GM11168 (cell line): ENCODE measurements at regions not wholly inside any gene's neighbourhood (a gene's known extent, or its start where the extent isn't known, plus 50 kb on each side); places are given as distances from the start of the nearest gene placed in this dataset.

Source experiments
- in situ Hi-C: fragments of 300-500 bp; cut with MboI; formaldehyde crosslinking; loops from one replicate; pipeline ENCODE4 v1.12.0; 2022; ENCODE audit warnings: low sequenced_read_pairs; ENCODE audit not compliant: unreplicated experiment

GRCh38 chr11:70500076-70500847 lies 101.9 kb downstream of the CTTN start:
- in situ Hi-C loops: no loop called here

DNA sequence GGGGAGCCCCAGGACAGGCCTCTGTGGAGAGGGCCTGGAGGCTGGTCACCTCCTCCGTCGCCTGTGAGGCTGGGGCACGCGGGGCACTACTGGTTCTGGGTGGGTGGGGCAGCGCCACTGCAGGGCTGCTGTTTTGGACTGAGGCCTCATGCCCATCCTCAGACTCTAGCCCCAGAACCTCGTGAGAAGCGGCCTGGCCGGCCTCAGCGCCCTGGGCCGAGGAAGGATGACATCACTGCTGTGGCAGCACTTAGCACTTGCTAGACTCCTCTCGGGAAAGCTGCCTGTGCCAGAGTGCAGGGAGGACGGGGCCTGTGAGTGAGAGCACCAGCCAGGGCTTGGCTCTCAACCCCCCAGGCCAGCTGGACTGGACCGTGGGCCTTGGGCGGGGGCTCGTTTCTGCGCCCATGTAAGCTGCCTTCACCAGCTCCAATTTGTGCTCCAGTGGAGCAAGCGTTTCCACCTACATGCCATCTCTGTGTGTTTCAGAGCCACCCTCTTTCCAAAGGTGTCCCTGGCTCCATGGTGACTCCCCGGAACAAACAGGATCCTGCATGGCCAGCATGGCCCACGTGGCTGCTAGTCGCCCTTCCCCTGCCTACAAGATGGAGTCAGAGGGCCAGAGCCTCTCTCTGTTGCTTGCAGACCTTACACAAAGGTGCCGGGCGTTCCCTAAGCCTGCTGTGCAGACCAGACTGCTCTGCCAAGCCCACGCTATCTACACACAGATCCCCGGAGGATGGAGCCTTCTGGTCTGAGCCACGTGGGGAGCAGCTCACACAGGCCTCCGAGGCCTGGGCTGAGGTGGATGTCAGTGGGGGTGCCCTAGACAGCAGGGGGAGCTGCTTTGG lies 102.9 kb downstream of the CTTN start:
- in situ Hi-C loops: no loop called here

GRCh38 chr11:70501933-70502540 lies 103.7 kb downstream of the CTTN start:
- in situ Hi-C loops: no loop called here

DNA sequence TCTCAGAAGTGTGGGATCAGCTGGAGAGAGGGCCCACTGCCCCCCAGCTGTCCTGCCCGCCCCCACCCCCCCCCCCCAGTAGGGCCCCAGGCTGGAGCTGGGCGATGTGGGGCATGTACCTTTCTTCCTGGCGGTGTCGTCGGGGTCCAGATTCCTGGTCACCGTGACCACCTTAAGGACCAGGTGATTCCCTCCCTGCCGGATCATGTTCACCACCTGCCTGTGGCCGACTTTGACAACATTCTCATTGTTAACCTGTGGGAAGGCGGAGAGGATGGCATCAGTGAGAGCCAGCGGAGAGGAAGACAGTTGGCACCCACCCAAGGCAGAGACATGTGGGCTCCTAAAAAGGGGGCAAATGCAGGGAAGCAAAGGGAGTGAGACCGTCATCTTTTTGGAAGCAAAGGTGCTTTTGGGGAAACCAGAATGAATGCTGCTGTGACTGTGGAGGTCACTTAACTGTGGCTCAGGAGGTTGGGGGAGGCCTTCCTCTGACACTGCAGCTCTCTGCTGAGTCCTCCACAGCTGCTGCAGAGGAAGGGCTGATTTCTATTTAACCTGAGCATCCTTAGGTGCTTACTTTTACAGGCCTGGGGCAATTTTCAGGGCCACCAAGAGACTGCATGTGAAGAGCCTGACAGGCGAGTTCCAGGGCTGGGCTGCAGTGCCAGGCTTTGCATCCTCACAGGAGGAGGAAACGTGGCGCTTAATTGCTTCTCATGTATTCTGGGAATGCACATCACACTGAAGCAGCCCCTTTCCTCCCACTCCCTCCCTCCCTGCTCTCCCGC lies 104.5 kb downstream of the CTTN start:
- in situ Hi-C loops: no loop called here

- in situ Hi-C loops: no loop called here
These were observed 105.3 kb downstream of the CTTN start for GRCh38 chr11:70503468-70504221.

DNA sequence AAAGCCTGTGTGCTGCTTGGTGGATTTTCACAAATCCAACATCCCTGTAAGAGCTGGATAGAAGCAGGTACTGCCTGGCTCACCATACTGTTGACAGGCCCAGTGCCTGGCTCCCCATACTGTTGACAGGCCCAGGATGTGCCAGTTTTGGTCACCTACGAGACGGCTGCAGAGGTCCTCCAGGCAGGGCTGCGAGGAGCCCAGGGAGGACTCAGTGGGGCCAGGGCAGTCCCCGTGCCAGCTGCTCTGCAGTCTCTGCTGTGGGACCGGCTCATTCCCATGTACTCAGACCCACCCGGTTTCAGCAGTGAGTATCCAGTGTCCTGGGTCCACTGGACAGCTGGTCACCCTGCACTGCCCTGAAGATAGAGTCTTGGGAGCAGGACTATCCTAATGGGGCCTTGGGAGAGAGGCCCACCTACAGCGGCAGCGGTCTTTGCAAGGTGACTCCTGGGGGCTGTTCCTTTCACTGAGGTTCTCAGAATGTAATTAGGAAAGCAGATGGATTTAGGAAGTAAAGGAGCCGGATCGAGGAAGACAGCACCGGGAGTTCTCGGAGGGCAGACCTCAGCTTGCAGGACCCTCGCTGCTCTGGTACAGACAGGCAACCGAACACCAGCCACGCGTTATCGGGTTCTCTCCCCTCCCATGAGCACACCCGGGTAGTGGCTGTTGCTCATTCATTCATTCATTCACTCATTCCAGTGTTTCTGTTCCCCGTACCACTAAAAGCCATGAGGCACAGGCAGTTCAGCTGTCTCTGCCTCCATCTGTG lies 106.1 kb downstream of the CTTN start:
- in situ Hi-C loops: no loop called here

DNA sequence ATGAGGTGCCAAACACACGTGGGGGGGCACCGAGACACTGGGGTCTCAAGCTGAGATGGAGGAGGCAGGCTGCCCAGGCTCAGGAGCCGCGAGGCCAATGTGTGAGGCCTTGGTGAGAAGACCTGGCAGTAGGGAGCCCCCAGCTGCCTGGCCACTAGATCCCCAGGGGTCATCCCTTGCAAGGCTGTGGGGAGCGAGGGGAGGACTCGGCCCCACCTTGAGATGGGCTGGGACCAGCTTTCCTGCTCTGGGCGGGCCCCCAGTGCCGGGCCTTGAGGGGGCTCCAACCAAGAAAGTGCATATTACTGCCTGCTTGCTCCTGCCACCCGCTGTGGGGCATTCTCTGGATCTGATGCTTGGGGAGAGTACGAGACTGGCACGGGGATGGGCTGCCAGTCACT lies 107.0 kb downstream of the CTTN start:
- in situ Hi-C loops: no loop called here

DNA sequence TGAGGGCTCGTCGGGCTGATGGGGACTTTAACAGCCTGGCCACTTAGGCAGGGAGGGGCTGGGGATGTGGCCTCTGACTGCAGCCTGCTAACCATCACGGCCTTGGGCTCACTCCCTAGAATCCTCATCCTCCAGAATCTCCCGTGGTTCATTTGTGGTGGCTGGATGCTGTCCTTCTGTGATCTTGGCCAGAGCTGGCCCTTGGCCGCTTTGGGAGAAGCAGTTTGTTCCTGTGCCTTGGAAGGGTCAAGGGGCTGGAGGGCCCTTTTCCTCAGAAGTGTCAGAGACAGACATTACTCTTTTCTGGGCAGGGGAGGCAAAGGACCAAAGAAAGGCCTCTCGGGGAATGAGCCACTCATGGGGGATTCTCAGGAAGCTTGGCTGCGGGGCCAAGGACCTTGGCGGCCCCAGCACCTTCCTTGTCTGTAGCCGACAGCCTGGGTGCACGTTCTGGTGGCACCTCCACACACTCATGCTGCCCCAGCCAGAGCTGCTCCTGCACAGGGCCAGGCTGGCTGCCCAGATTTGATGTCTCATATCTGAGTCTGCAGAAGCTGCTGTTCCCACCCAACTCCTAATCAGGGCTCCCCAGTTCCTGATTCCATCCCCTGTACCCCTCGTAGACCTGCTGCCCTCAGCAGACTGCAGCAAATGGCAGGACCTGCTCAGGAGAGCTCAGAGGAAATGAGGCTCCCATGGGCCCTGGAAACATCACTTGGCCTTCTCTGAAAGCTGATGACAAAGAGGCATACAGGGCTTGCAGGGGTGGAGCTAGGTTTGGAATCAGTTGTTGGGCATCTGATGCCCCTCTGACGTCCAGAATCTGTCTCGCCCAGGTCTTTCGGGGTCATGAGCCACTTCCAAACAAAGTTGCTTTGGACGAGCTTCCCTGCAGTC lies 107.7 kb downstream of the CTTN start:
- in situ Hi-C loops: no loop called here

GRCh38 chr11:70506658-70506970 lies 108.3 kb downstream of the CTTN start:
- in situ Hi-C loops: no loop called here

- in situ Hi-C loops: no loop called here
These were observed 108.7 kb downstream of the CTTN start for GRCh38 chr11:70506986-70507385.

DNA sequence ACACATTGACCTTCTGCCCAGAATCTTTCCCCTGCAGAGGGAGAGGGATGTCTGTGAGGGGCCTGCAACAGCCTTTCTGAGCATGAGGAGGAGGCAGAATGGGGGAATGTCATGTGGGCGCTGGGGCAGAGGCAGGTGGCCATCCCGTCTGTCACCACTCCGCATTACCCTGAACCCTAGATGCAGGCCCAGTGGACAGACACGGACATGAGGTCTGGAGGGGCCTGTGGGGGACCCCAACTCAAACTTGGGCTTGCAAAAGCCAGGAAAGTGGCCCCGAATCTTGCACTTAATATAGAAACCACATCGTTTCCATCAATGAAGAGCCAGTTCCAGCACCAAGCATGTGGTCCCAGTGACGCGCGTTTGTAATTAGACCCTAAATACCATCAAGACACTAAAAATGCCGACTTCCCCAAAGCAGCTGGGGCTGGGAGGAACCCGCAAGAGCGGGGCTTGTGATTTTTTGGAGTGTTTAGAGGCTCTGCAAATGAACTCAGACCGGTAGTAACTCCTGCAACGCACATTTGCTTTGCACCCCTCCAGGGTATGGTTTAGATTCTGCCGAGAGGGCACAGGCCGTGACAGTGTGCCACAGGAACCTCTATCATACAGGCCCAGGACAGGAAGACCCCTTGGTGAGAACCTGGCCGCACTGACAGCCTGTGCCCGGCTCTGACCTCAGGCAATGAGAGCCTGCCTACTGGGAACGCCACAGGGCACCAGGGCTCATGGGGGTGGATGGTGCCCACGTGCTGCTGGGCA lies 109.3 kb downstream of the CTTN start:
- in situ Hi-C loops: no loop called here

DNA sequence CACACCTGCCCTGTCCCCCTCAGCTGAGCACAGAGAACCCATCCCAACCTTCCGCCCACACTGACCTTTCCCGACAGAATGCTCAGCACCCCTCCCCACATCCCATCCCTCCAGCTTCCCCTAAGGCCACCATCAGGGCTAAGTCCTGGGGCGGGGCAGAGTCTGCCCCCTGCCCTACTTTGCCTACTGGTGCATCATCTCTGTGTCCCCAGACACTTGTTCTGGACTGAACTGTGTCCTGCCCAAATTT lies 109.8 kb downstream of the CTTN start:
- in situ Hi-C loops: no loop called here

GRCh38 chr11:70509476-70509875 lies 111.1 kb downstream of the CTTN start:
- in situ Hi-C loops: no loop called here

GRCh38 chr11:70510106-70510505 lies 111.8 kb downstream of the CTTN start:
- in situ Hi-C loops: no loop called here

DNA sequence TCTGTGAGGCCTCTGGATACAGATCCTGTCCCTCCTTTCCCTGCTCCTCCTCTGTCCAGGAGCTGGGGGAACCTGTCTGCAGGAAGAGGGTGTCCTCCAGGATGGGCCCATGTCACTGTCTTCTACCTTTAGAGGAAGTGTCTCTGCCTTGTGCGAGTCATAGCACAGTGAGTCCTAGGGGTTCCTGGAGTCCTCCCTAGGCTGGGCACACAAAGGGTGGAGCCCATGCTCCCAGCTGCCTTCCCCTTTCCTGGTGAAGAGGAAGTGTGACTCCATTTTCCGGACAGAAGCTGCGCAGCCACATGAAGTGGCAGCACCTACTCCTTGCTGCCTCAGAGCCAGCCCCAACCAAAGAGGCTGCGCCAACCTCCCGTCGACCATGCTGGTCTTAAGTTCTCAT lies 112.2 kb downstream of the CTTN start:
- in situ Hi-C loops: no loop called here

DNA sequence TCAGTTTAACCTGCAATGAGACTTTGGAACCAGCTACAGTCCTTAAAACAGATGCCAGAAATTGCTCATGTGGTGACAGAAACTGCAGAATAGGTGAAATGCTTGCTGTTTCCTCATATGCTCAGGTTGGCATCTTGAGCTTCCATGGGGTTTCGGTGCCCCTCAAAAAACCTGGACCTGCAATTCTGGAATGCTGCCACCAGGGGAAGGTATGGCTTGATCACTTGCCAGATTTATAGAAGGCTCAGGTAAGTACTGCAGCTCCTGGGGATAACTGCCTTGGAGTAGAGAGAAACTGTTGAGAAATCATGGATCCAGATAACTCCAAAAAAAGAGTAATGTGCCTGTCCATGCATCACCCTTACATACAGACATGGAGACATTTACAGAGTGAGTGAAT lies 113.0 kb downstream of the CTTN start:
- in situ Hi-C loops: no loop called here

DNA sequence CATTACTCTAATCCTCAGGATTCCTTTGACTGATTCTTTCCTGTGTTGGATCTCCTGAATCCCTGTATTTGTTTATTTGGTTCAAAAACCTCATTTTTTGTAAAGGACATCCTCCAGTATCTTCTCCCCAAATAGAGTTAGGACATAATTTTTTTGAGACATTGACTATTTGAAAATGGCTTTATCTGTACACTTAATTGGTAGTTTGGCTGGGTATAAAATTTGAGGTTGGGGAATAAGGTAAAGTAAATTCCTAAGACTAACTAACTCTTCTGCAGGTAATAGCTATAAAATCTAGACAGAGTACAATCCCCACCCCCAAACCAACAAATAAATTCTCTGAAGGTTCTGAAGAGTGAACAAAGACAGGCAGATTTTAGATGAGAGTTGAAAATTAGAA lies 114.4 kb downstream of the CTTN start:
- in situ Hi-C loops: no loop called here

GRCh38 chr11:70517203-70517602 lies 118.9 kb downstream of the CTTN start:
- in situ Hi-C loops: no loop called here
